A549 (cell line): ENCODE measurements at regions not wholly inside any gene's neighbourhood (a gene's known extent, or its start where the extent isn't known, plus 50 kb on each side); places are given as distances from the start of the nearest gene placed in this dataset.

ENCODE experiments used
- ATAC-seq, 2 experiments: fragments of 200-7000 bp in 1 of 2; fragments of >200 bp in 1 of 2; cut with Nextera tagmentation in 1 of 2; cut with Tn5 transposase in 1 of 2; 3 replicates each; pipeline versions ENCODE4 v1.8.0 to v1.9.1; 2018 to 2020; ENCODE audit warnings: mild to moderate bottlenecking in 1 of 2, moderate library complexity in 1 of 2
- CTCF ChIA-PET: fragments of 300-600 bp; sonication (Branson Sonifier 250); formaldehyde crosslinking; extraction: SDS; loops from one replicate; lab custom pipeline; 2021; ENCODE audit warnings: antibody characterized with exemption, inconsistent platforms; lab: Yijun Ruan, JAX
- POLR2A ChIA-PET: fragments of 350-600 bp; formaldehyde crosslinking; extraction: SDS; loops from one replicate; lab custom pipeline; 2021; ENCODE audit warnings: antibody characterized with exemption, inconsistent platforms; lab: Yijun Ruan, JAX
- DNase-seq, 2 experiments: peaks; one replicate each; pipeline versions ENCODE4 v3.0.0 to v3.0.0-alpha.2; 2011 to 2016; ENCODE audit warnings: low read depth in 1 of 2, low spot score in 1 of 2
- FAIRE-seq: peaks from 2 replicates; lab custom pipeline; 2011; peaks lifted over from hg19 to GRCh38; lab: Jason Lieb, UNC
- H3K27ac ChIP-seq, 2 experiments: fragments of >200 bp; sonication (Bioruptor Twin); formaldehyde crosslinking; 3 replicates each; pipeline ENCODE4 v1.5.1; 2016 to 2017
- H3K4me1 ChIP-seq: fragments of >200 bp; sonication (Bioruptor Twin); formaldehyde crosslinking; 3 replicates; pipeline ENCODE4 v1.6.1; 2016
- H3K4me2 ChIP-seq: fragments of >200 bp; sonication (Bioruptor Twin); formaldehyde crosslinking; 3 replicates; pipeline ENCODE4 v1.6.1; 2016
- H3K4me3 ChIP-seq: fragments of >200 bp; sonication (Bioruptor Twin); formaldehyde crosslinking; 3 replicates; pipeline ENCODE4 v1.5.1; 2016
- H3K9me3 ChIP-seq: fragments of >200 bp; sonication (Bioruptor Twin); formaldehyde crosslinking; 3 replicates; pipeline ENCODE4 v1.6.1; 2016
- BHLHE40 ChIP-seq: IDR thresholded peaks from 2 replicates; pipeline ENCODE4 v1.6.1; 2012; ENCODE audit warnings: low read depth, low read length, inconsistent platforms
- CEBPB ChIP-seq, 2 experiments: fragments of >200 bp in 1 of 2; sonication (Bioruptor Twin) in 1 of 2; formaldehyde crosslinking in 1 of 2; IDR thresholded peaks; 2 replicates each; pipeline ENCODE4 v1.6.1; 2012 to 2016
- EHF ChIP-seq: fragments of 250-450 bp; sonication (Bioruptor Pico); IDR thresholded peaks from 2 replicates; pipeline ENCODE4 v1.5.0; 2020; ENCODE audit warnings: mild to moderate bottlenecking
- FOXS1 ChIP-seq: fragments of 250-450 bp; sonication (Bioruptor Pico); IDR thresholded peaks from 2 replicates; pipeline ENCODE4 v1.5.0; 2020; ENCODE audit warnings: mild to moderate bottlenecking, moderate library complexity
- HDAC2 ChIP-seq: fragments of 200-600 bp; sonication (generic); IDR thresholded peaks from 2 replicates; pipeline ENCODE4 v1.6.1; 2016
- HOXA7 ChIP-seq: fragments of 250-450 bp; sonication (Bioruptor Pico); IDR thresholded peaks from 2 replicates; pipeline ENCODE4 v1.5.0; 2020; ENCODE audit warnings: mild to moderate bottlenecking, moderate library complexity
- HOXB5 ChIP-seq: fragments of 250-450 bp; sonication (Bioruptor Pico); IDR thresholded peaks from 2 replicates; pipeline ENCODE4 v1.5.0; 2020; ENCODE audit warnings: mild to moderate bottlenecking, moderate library complexity
- JUN ChIP-seq, 2 experiments: fragments of >200 bp; sonication (Bioruptor Twin); formaldehyde crosslinking; IDR thresholded peaks; 2 replicates in 1 of 2; 3 replicates in 1 of 2; pipeline ENCODE4 v1.6.1; 2016 to 2017
- JUNB ChIP-seq: fragments of >200 bp; sonication (Bioruptor Twin); formaldehyde crosslinking; IDR thresholded peaks from 2 replicates; pipeline ENCODE4 v1.6.1; 2016
- KDM1A ChIP-seq: fragments of 200-600 bp; sonication (generic); IDR thresholded peaks from 2 replicates; pipeline ENCODE4 v1.6.1; 2016; ENCODE audit warnings: low read depth, mild to moderate bottlenecking
- KDM5A ChIP-seq: fragments of 200-600 bp; sonication (generic); IDR thresholded peaks from 2 replicates; pipeline ENCODE4 v1.6.1; 2016; ENCODE audit warnings: antibody characterized with exemption, mild to moderate bottlenecking
- MAFK ChIP-seq: fragments of 450-650 bp; IDR thresholded peaks from 2 replicates; pipeline ENCODE4 v1.6.1; 2014; ENCODE audit not compliant: partially characterized antibody
- MYC ChIP-seq: IDR thresholded peaks from 2 replicates; pipeline ENCODE4 v1.6.1; 2012; ENCODE audit warnings: mild to moderate bottlenecking, inconsistent platforms, low read length, improper control_type of control experiment, borderline replicate concordance
- NR3C1 ChIP-seq: fragments of >200 bp; sonication (Bioruptor Twin); formaldehyde crosslinking; IDR thresholded peaks from 3 replicates; pipeline ENCODE4 v1.6.1; 2017
- PHF8 ChIP-seq: fragments of 200-600 bp; sonication (generic); IDR thresholded peaks from 2 replicates; pipeline ENCODE4 v1.6.1; 2016; ENCODE audit warnings: low read depth, mild to moderate bottlenecking, antibody characterized with exemption, moderate library complexity, borderline replicate concordance
- POLR2AphosphoS2 ChIP-seq: conservative IDR thresholded peaks from 2 replicates; pipeline ENCODE4 v1.6.1; 2012; ENCODE audit warnings: low read length, improper control_type of control experiment, inconsistent platforms
- RAD21 ChIP-seq, 2 experiments: fragments of >200 bp in 1 of 2; sonication (Bioruptor Twin) in 1 of 2; formaldehyde crosslinking in 1 of 2; IDR thresholded peaks in 1 of 2; conservative IDR thresholded peaks in 1 of 2; 2 replicates in 1 of 2; 3 replicates in 1 of 2; pipeline ENCODE4 v1.6.1; 2012 to 2018; ENCODE audit warnings: inconsistent platforms in 1 of 2
- RNF2 ChIP-seq: fragments of 200-600 bp; sonication (generic); IDR thresholded peaks from 2 replicates; pipeline ENCODE4 v1.6.1; 2016; ENCODE audit warnings: low read depth, mild to moderate bottlenecking, antibody characterized with exemption, moderate library complexity, borderline replicate concordance
- ZNF302 ChIP-seq: fragments of 250-450 bp; sonication (Bioruptor Pico); IDR thresholded peaks from 2 replicates; pipeline ENCODE4 v1.9.0; 2021; ENCODE audit warnings: inconsistent platforms, mild to moderate bottlenecking, moderate library complexity
- WGBS: methylation state at CpG from one replicate; pipeline ENCODE4 v1.1.6; 2017; ENCODE audit errors: missing lambda C conversion rate; 5-methylcytosine and 5-hydroxymethylcytosine counted together
- TF ChIP-seq, protein P1 (sequence below): IDR thresholded peaks from 2 replicates; pipeline ENCODE4 v1.6.1; 2012; ENCODE audit warnings: low read depth, borderline replicate concordance
- TF ChIP-seq, protein P2 (sequence below): fragments of 250-450 bp; sonication (Bioruptor Pico); IDR thresholded peaks from 2 replicates; pipeline ENCODE4 v1.5.0; 2021; ENCODE audit warnings: mild to moderate bottlenecking, moderate library complexity, borderline replicate concordance
- TF ChIP-seq, protein P3 (sequence below): fragments of 200-600 bp; sonication (generic); IDR thresholded peaks from 2 replicates; pipeline ENCODE4 v1.6.1; 2016; ENCODE audit warnings: antibody characterized with exemption, mild to moderate bottlenecking, moderate library complexity
- TF ChIP-seq, protein P4 (sequence below): IDR thresholded peaks from 2 replicates; pipeline ENCODE4 v1.6.1; 2012
- TF ChIP-seq, protein P5 (sequence below): fragments of 450-650 bp; IDR thresholded peaks from 2 replicates; pipeline ENCODE4 v1.6.1; 2014; ENCODE audit warnings: antibody characterized with exemption
- TF ChIP-seq, protein P6 (sequence below): fragments of 150-350 bp; IDR thresholded peaks from 2 replicates; pipeline ENCODE4 v1.6.1; 2014; ENCODE audit warnings: low read depth, mild to moderate bottlenecking, low read length

DNA sequence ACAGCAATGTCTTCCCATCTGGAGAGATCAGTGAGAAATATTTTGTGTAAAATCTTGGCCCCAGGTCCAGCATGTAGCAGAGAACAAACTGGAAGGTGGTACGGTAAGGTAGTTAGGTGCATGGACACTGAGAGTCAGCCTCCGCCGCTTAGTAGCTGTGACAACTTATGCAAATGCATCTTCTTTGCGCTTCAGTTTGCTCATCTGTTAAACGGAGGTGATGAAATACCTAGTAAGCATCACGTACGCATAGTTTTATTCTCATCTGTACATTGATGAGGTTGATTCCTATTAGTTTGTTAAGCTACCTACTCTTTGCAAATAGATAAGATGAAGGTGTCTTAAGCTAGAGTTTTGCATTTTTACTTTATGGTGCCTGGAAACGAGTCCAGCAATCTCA, 80.0 kb upstream of the MSX1 start:
- Histone ChIP-seq H3K4me1 (no peaks in the 10 kb centered on the region), H3K9me3 (no peaks in the 10 kb centered on the region), H3K4me2 (no peak overlapping the region), H3K27ac (no peak overlapping the region), H3K4me3 (no peak overlapping the region)
- no peak for DNase-seq
- no peak for ATAC-seq
- 68% methylated on average over 8 of the region's 8 CpGs for WGBS
- FAIRE-seq = no peak
- ChIA-PET CTCF (interaction anchor here (0.5 kb wide), 1 partner anchor 1804 kb away, joined by 3 read pairs; no protein-coding TSS in a partner anchor), POLR2A (no interaction called here)
- TF ChIP-seq JUNB (no peak), RAD21 (conservative IDR thresholded peaks at IDR 0.05 in 1 of 2, IDR thresholded peaks at IDR 0.05 in 1 of 2) (no peak), MAFK (no peak), EHF (CRISPR knock-in tag) (no peak)

DNA sequence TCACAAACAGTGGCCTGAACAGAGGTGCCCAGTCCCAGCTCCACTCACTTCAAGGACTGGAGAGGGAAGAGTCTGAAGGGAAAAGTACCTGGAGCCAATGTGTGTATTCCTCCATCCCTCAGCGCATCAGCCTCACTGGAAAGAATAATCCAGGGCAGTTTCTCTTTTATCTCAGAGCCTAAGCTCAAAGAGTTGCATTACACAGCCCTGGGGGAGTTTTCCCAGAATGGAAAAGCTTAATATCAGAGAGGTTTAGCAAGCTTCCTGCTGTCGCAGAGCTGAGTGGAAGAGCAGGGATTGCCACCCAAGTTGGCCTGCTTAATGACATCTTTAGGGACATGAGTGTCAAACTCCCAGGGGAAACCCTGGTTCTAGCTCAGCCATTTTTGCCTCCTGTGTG, 80.4 kb upstream of the MSX1 start:
- no peaks in the 10 kb centered on the region for H3K4me1 ChIP-seq
- ChIA-PET CTCF (no interaction called here), POLR2A (no interaction called here)
- H3K9me3 ChIP-seq = no peaks in the 10 kb centered on the region
- FAIRE-seq (no peak), ATAC-seq (no peak), DNase-seq (no peak)
- 63% methylated on average over 2 of the region's 2 CpGs for WGBS
- H3K4me3 ChIP-seq = no peak overlapping the region
- TF ChIP-seq, protein P1, sequence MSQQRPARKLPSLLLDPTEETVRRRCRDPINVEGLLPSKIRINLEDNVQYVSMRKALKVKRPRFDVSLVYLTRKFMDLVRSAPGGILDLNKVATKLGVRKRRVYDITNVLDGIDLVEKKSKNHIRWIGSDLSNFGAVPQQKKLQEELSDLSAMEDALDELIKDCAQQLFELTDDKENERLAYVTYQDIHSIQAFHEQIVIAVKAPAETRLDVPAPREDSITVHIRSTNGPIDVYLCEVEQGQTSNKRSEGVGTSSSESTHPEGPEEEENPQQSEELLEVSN = no peak
- TF ChIP-seq CEBPB (IDR thresholded peaks at IDR 0.05) = no peak
- no peak for TF ChIP-seq PHF8
- TF ChIP-seq MAFK = no peak
- TF ChIP-seq, protein P2, sequence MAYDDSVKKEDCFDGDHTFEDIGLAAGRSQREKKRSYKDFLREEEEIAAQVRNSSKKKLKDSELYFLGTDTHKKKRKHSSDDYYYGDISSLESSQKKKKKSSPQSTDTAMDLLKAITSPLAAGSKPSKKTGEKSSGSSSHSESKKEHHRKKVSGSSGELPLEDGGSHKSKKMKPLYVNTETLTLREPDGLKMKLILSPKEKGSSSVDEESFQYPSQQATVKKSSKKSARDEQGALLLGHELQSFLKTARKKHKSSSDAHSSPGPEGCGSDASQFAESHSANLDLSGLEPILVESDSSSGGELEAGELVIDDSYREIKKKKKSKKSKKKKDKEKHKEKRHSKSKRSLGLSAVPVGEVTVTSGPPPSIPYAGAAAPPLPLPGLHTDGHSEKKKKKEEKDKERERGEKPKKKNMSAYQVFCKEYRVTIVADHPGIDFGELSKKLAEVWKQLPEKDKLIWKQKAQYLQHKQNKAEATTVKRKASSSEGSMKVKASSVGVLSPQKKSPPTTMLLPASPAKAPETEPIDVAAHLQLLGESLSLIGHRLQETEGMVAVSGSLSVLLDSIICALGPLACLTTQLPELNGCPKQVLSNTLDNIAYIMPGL (CRISPR knock-in tag) = no peak
- TF ChIP-seq HOXB5 (CRISPR knock-in tag) = no peak
- no peak for TF ChIP-seq HOXA7 (CRISPR knock-in tag)
- TF ChIP-seq KDM5A = no peak
- H3K27ac ChIP-seq = no peak overlapping the region
- H3K4me2 ChIP-seq = no peak overlapping the region

DNA sequence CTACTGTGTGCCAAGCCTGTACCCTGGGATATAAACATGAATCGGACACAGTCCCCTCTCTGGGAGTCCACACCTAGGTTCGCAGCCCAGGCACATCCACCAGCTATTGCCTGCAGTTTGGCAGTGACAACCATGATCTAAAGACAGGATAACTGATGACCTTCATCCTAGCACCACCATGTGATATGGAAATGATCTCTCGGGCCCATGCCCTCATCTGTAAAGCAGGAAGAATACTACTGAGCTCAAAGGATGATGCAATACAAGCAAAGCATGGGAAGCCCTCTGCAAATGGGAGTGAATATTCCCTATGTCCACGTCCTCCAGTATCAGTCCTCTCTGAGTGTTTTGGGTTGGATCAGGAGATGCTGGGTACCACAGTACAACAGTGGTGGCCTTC, 80.9 kb upstream of the MSX1 start:
- no peaks in the 10 kb centered on the region for H3K4me1 ChIP-seq
- H3K4me2 ChIP-seq = no peak overlapping the region
- 35% methylated on average over 3 of the region's 4 CpGs for WGBS
- FAIRE-seq (no peak), DNase-seq (no peak), ATAC-seq (no peak)
- TF ChIP-seq BHLHE40 = no peak
- TF ChIP-seq, protein P3, sequence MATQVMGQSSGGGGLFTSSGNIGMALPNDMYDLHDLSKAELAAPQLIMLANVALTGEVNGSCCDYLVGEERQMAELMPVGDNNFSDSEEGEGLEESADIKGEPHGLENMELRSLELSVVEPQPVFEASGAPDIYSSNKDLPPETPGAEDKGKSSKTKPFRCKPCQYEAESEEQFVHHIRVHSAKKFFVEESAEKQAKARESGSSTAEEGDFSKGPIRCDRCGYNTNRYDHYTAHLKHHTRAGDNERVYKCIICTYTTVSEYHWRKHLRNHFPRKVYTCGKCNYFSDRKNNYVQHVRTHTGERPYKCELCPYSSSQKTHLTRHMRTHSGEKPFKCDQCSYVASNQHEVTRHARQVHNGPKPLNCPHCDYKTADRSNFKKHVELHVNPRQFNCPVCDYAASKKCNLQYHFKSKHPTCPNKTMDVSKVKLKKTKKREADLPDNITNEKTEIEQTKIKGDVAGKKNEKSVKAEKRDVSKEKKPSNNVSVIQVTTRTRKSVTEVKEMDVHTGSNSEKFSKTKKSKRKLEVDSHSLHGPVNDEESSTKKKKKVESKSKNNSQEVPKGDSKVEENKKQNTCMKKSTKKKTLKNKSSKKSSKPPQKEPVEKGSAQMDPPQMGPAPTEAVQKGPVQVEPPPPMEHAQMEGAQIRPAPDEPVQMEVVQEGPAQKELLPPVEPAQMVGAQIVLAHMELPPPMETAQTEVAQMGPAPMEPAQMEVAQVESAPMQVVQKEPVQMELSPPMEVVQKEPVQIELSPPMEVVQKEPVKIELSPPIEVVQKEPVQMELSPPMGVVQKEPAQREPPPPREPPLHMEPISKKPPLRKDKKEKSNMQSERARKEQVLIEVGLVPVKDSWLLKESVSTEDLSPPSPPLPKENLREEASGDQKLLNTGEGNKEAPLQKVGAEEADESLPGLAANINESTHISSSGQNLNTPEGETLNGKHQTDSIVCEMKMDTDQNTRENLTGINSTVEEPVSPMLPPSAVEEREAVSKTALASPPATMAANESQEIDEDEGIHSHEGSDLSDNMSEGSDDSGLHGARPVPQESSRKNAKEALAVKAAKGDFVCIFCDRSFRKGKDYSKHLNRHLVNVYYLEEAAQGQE = no peak
- TF ChIP-seq, protein P4, sequence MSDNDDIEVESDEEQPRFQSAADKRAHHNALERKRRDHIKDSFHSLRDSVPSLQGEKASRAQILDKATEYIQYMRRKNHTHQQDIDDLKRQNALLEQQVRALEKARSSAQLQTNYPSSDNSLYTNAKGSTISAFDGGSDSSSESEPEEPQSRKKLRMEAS = no peak
- TF ChIP-seq RNF2 = no peak
- no peak for TF ChIP-seq POLR2AphosphoS2
- no peak for TF ChIP-seq NR3C1
- TF ChIP-seq FOXS1 (CRISPR knock-in tag) = no peak
- no peak for TF ChIP-seq HDAC2
- no peak for TF ChIP-seq MYC
- TF ChIP-seq JUN (IDR thresholded peaks at IDR 0.05) = no peak
- TF ChIP-seq, protein P5, sequence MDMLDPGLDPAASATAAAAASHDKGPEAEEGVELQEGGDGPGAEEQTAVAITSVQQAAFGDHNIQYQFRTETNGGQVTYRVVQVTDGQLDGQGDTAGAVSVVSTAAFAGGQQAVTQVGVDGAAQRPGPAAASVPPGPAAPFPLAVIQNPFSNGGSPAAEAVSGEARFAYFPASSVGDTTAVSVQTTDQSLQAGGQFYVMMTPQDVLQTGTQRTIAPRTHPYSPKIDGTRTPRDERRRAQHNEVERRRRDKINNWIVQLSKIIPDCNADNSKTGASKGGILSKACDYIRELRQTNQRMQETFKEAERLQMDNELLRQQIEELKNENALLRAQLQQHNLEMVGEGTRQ = no peak
- TF ChIP-seq ZNF302 (CRISPR knock-in tag) = no peak
- no peak for TF ChIP-seq KDM1A
- TF ChIP-seq, protein P6, sequence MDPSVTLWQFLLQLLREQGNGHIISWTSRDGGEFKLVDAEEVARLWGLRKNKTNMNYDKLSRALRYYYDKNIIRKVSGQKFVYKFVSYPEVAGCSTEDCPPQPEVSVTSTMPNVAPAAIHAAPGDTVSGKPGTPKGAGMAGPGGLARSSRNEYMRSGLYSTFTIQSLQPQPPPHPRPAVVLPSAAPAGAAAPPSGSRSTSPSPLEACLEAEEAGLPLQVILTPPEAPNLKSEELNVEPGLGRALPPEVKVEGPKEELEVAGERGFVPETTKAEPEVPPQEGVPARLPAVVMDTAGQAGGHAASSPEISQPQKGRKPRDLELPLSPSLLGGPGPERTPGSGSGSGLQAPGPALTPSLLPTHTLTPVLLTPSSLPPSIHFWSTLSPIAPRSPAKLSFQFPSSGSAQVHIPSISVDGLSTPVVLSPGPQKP = no peak
- H3K27ac ChIP-seq = no peak overlapping the region
- ChIA-PET POLR2A (no interaction called here), CTCF (no interaction called here)
- H3K9me3 ChIP-seq = no peaks in the 10 kb centered on the region
- H3K4me3 ChIP-seq = no peak overlapping the region
